OCI-LY7 (cell line): ENCODE measurements at regions not wholly inside any gene's neighbourhood (a gene's known extent, or its start where the extent isn't known, plus 50 kb on each side); places are given as distances from the start of the nearest gene placed in this dataset.

Experiments
- BruUV-seq: library from RNA; stranded (reverse); fragments of 400-500 nt; replicated peaks from 2 replicates; lab custom pipeline; 2021; lab: Mats Ljungman, UMichigan
- CTCF ChIA-PET: fragments of 300-600 bp; sonication (Branson Sonifier 250); formaldehyde crosslinking; loops from one replicate; lab custom pipeline; 2022; ENCODE audit warnings: antibody characterized with exemption; ENCODE audit not compliant: unreplicated experiment; lab: Charles Lee
- POLR2A ChIA-PET: fragments of 300-600 bp; sonication (Branson Sonifier 250); formaldehyde crosslinking; loops from one replicate; lab custom pipeline; 2022; ENCODE audit warnings: antibody characterized with exemption; lab: Charles Lee
- DNase-seq: peaks from one replicate; pipeline ENCODE4 v3.0.0-alpha.2; 2015; ENCODE audit warnings: low spot score
- H2AFZ ChIP-seq: fragments of 200-600 bp; sonication (generic), shearing (Covaris generic); 2 replicates; pipeline ENCODE4 v1.6.1; 2014; ENCODE audit warnings: mild to moderate bottlenecking, antibody characterized with exemption, low read length, moderate library complexity
- H3K27ac ChIP-seq: fragments of 200-600 bp; sonication (generic); 2 replicates; pipeline ENCODE4 v1.5.1; 2014; ENCODE audit warnings: mixed run types, low read depth, mild to moderate bottlenecking, moderate library complexity, low read length, inconsistent platforms; ENCODE audit not compliant: poor library complexity, severe bottlenecking
- H3K36me3 ChIP-seq: fragments of 200-600 bp; sonication (generic); 2 replicates; pipeline ENCODE4 v1.6.1; 2014; ENCODE audit warnings: mild to moderate bottlenecking, antibody characterized with exemption, low read length, moderate library complexity, mixed read lengths; ENCODE audit not compliant: insufficient read depth
- H3K4me1 ChIP-seq: fragments of 200-600 bp; sonication (generic); 2 replicates; pipeline ENCODE4 v1.5.1; 2014; ENCODE audit warnings: mild to moderate bottlenecking, low read length; ENCODE audit not compliant: insufficient read depth, poor library complexity, severe bottlenecking
- H3K4me2 ChIP-seq: fragments of 200-600 bp; sonication (generic); 2 replicates; pipeline ENCODE4 v1.6.1; 2014; ENCODE audit warnings: mild to moderate bottlenecking, low read length
- H3K4me3 ChIP-seq: fragments of 200-600 bp; sonication (generic); 2 replicates; pipeline ENCODE4 v1.5.1; 2014; ENCODE audit warnings: mild to moderate bottlenecking, low read depth, low read length; ENCODE audit not compliant: poor library complexity, severe bottlenecking
- H3K79me2 ChIP-seq: fragments of 200-600 bp; sonication (generic); 2 replicates; pipeline ENCODE4 v1.6.1; 2016; ENCODE audit warnings: low read depth, mild to moderate bottlenecking, low read length, moderate library complexity, mixed read lengths; ENCODE audit not compliant: insufficient read depth
- H3K9me2 ChIP-seq: fragments of 200-600 bp; sonication (generic); 2 replicates; pipeline ENCODE4 v1.6.1; 2016; ENCODE audit warnings: mild to moderate bottlenecking, low read length, mixed read lengths; ENCODE audit not compliant: insufficient read depth
- H3K9me3 ChIP-seq: fragments of 200-600 bp; sonication (generic); 2 replicates; pipeline ENCODE4 v1.6.1; 2014; ENCODE audit warnings: mild to moderate bottlenecking, mixed run types, low read length, mixed read lengths
- H4K20me1 ChIP-seq: fragments of 200-600 bp; sonication (generic); 2 replicates; pipeline ENCODE4 v1.6.1; 2014; ENCODE audit warnings: mild to moderate bottlenecking, antibody characterized with exemption, low read length, moderate library complexity, mixed read lengths; ENCODE audit not compliant: insufficient read depth
- CTCF ChIP-seq: fragments of 200-600 bp; sonication (generic); conservative IDR thresholded peaks from 2 replicates; pipeline ENCODE4 v1.5.1; 2014; ENCODE audit warnings: mild to moderate bottlenecking, antibody characterized with exemption, low read length, moderate library complexity, mixed read lengths
- EZH2phosphoT487 ChIP-seq: fragments of 200-600 bp; sonication (generic); IDR thresholded peaks from 2 replicates; pipeline ENCODE4 v1.6.1; 2018; ENCODE audit warnings: low read depth, borderline replicate concordance, mild to moderate bottlenecking, mixed run types, antibody characterized with exemption, low read length, moderate library complexity, mixed read lengths
- intact Hi-C: fragments of 100-400 bp; cut with micrococcal nuclease; formaldehyde crosslinking; loops from one replicate; pipeline ENCODE4 v1.10.0; 2022; ENCODE audit not compliant: unreplicated experiment

- Histone ChIP-seq H3K4me3 (no peak overlapping the region), H3K36me3 (no peaks in the 10 kb centered on the region), H4K20me1 (no peaks in the 10 kb centered on the region), H3K4me2 (no peak overlapping the region), H3K9me2 (no peaks in the 10 kb centered on the region), H3K4me1 (no peaks in the 10 kb centered on the region), H3K79me2 (no peaks in the 10 kb centered on the region), H2AFZ (no peak overlapping the region), H3K9me3 (no peaks in the 10 kb centered on the region), H3K27ac (no peak overlapping the region)
- intact Hi-C loops: no loop called here
- ChIA-PET CTCF (no interaction called here), POLR2A (no interaction called here)
- TF ChIP-seq EZH2phosphoT487: no peak
- TF ChIP-seq CTCF: no peak
- BruUV-seq: no TSS peak
- DNase-seq: no peak
These were observed 320.0 kb downstream of the LRATD1 start for GRCh38 chr2:14952400-14952963.

- Histone ChIP-seq H3K4me1 (no peaks in the 10 kb centered on the region), H3K9me3 (no peaks in the 10 kb centered on the region), H3K4me3 (no peak overlapping the region), H4K20me1 (no peaks in the 10 kb centered on the region), H3K4me2 (no peak overlapping the region), H3K79me2 (no peaks in the 10 kb centered on the region), H2AFZ (no peak overlapping the region), H3K9me2 (no peaks in the 10 kb centered on the region), H3K27ac (no peak overlapping the region), H3K36me3 (no peaks in the 10 kb centered on the region)
- CTCF ChIA-PET: no interaction called here
- intact Hi-C loops: no loop called here
- BruUV-seq: no TSS peak
- DNase-seq: no peak
- no peak for TF ChIP-seq EZH2phosphoT487
- POLR2A ChIA-PET: no interaction called here
These were observed 328.3 kb downstream of the LRATD1 start for GRCh38 chr2:14960686-14961324.

GRCh38 chr2:14967729-14968128 is 335.2 kb downstream of the LRATD1 start:
- H4K20me1 ChIP-seq: no peaks in the 10 kb centered on the region
- no peaks in the 10 kb centered on the region for H3K79me2 ChIP-seq
- no peaks in the 10 kb centered on the region for H3K36me3 ChIP-seq
- H3K9me3 ChIP-seq: no peaks in the 10 kb centered on the region
- no peak overlapping the region for H3K4me2 ChIP-seq
- no peaks in the 10 kb centered on the region for H3K4me1 ChIP-seq
- H3K4me3 ChIP-seq: no peak overlapping the region
- no peak for DNase-seq
- no peak overlapping the region for H2AFZ ChIP-seq
- no TSS peak for BruUV-seq
- intact Hi-C loops: no loop called here
- ChIA-PET POLR2A (no interaction called here), CTCF (no interaction called here)
- no peak for TF ChIP-seq CTCF
- no peak for TF ChIP-seq EZH2phosphoT487
- no peak overlapping the region for H3K27ac ChIP-seq
- H3K9me2 ChIP-seq: no peaks in the 10 kb centered on the region
